NCI-H2081 (cell line): ENCODE measurements at regions not wholly inside any gene's neighbourhood (a gene's known extent, or its start where the extent isn't known, plus 50 kb on each side); places are given as distances from the start of the nearest gene placed in this dataset.

ENCODE experiments used
- DNase-seq, 2 experiments: peaks; one replicate each; lab custom pipeline; 2025; lab: John Stamatoyannopoulos, UW

GRCh38 chr17:71970312-71970711 is 150.5 kb upstream of the SOX9 start:
- DNase-seq = no peak

DNA sequence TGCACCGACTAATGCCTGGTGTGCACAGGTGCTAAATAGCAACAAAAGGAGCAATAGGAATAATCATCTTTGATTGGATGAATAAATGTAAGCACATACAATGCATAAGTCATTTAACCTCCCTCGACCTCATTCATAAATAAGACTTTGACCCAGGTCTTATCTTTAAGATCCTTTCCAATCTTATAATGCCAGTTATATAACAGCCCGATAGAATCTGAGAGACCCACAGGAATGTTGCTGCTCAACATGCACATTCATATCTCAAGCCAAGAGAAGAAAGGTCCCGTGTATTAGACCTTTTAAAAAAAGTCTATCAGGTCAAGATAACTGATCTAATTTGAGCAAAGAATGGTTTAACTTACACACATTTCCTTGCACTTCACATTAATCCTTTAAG is 146.8 kb upstream of the SOX9 start:
- DNase-seq = no peak

DNA sequence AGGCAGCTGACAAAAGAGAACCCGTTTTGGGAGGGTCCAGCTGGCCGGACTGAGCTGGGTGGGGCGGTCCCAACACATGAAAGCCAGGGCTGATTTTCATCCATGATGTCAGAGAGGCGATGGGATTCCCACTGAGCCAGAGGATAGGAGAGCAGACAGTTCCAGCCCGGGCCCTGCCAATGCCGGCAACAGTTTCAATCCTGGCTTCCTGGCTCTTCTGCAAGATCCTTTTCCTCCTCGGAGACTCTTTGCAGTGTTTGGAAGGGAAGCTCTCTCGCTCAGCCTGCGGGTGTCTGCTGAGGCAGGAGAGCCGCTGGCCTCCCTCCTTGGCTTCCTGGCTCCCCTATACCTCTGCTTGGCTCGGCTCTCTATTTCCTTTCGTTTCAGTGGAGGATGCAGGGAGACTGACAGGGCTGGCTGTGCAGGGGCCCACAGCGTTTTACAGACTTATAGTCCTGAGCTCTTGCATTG is 145.5 kb upstream of the SOX9 start:
- DNase-seq = no peak

DNA sequence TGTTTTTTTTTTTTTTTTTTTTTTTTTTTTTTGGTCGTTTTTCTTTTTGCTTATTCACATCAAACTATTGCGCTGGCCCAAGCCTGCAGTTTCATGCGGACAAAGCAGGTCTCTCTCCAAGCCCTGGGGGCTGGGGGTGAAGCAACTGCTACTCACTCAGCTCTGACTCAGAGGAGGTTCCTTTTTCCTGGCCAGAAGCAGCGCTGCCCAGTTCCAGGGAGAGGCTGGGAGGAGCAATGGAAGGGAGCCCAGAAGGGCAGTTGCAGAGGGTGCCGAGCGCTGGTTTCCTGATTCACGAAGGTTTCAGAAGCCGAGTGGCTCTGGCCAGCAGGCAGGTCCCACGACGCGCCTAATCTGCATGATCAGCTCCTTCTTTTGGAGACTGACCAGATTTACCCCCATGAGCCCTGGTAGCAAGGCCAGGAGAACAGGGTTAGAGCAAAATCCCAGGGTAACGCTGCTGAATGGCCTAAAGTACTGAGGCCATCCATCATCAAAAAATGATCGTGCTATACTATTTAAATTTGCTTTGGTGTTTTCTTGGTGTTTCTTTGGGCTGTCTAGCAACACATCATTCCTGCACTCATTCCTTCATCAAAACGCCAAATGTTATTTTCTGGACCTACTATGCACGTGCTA is 144.7 kb upstream of the SOX9 start:
- no peak for DNase-seq

- no peak for DNase-seq
Measured at GRCh38 chr17:71978435-71978834, 142.4 kb upstream of the SOX9 start.

- no peak for DNase-seq
Measured at GRCh38 chr17:71980171-71980570, 140.6 kb upstream of the SOX9 start.

- no peak for DNase-seq
Measured at GRCh38 chr17:71983828-71984227, 137.0 kb upstream of the SOX9 start.

DNA sequence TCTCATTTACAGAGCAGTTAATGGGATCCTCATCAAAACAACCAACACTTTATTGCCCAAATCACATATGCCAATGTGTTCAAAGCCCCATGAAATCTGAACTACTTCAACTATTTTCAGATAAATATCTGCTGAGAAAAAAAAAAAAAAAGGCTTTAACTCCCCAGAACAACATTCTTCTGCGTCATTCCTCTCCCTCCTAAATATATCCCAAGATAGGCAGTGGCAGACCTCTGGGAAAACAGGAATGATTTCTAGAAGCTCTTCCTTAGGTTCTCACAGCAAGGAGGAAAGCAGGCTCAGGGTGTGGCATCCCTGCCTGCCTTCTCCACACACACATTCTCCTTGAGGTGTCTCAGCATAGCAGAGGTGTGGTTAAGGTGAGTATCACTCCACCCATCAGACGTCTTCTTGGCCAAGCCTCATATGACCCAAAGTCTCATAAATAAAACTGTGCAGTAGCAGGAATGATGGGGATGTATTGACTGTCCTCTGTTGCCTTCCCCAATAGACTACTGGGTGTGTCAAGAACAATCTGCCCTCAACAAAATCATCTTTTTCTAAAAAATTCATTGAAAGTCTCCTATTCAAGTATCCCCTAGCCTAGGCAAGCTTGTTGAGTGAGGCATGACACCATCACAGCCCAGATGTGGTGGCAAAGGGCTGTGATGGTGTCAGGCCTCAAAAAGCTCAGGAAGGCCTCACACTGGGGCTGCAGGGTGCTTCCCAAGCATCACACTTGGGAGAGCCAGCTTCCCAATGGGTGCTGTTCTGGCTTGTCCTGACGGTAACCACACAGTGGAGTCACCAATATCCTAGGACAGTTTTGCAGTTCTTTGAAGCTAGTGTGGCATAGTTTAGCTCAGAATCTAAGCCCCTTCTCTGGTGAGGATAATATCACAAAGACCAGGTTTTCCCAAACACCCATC is 135.4 kb upstream of the SOX9 start:
- DNase-seq = no peak

GRCh38 chr17:71986886-71987285 is 133.9 kb upstream of the SOX9 start:
- DNase-seq = no peak

GRCh38 chr17:71987634-71988033 is 133.2 kb upstream of the SOX9 start:
- DNase-seq = no peak

GRCh38 chr17:71989117-71989516 is 131.7 kb upstream of the SOX9 start:
- no peak for DNase-seq

- no peak for DNase-seq
Measured at GRCh38 chr17:71993363-71993762, 127.5 kb upstream of the SOX9 start.

- no peak for DNase-seq
Measured at GRCh38 chr17:71995590-71995989, 125.2 kb upstream of the SOX9 start.

GRCh38 chr17:72004011-72004427 is 116.8 kb upstream of the SOX9 start:
- DNase-seq = no peak

DNA sequence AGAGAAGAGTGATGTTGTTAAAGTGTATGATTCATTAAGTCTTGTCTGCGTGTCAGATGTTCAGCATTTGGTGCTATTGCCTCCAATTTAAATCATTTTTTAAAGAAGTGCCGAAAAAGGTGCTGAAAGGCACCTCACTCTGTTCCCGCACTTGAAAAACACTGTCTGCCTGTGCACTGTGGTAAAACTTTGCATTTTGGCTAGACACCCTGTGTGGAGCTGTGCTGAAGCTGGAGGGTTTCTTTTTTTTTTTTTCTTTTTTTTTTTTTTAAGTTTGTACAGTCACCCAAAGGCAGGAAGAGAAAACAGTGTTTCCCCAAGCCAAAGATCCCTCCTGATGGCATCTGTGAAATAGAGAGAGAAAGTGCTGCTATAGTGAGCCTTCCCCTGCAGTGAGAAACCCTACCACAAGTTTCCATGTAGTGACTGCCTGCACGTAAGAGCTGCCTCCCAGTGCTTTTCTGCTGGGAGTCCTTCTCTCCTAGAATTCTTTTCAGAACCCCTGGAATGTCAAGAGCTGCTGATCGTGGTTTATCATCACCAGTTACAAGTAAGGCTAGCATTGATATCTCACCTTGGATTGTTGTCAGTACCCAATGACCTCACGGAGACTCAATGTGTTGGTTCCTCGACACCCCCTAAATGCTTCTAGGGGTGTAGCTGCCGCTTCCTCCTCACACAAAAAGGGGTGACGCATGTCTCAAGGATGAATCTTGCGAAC is 116.0 kb upstream of the SOX9 start:
- no peak for DNase-seq

DNA sequence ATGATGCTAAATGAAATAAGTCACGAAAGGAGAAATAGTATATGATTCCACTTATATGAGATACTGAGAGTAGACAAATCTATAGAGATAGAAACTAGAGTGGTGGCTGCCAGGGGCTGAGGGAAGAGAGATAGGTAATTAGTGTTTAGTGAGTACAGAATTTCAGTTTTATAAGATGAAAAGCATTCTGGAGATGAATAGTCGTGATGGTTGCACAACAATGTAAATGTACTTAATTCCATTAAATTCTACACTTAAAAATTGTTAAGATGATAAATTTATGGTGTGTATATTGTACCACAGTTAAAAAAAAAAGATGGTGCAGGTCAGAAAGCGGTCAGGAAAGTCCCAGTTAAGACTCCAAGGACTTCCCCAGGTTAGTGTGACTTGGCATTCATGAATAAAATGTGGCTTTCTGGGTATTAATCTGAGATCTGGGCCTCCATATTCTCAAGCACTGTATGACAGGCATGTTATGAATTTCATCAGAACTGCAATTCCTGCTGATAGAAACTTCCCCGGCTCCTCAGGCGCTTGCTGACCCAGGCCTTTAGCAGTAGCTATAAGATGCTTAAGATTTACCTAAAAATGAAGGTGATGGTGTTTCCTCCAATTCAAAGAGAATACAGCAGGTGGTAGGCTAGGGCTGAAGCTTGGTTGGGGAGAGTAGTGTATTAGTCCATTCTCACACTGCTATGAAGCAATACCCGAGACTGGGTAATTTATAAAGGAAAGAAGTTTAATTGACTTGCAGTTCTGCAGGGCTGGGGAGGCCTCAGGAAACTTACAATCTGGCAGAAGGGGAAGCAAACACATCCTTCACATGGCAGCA is 115.3 kb upstream of the SOX9 start:
- no peak for DNase-seq

DNA sequence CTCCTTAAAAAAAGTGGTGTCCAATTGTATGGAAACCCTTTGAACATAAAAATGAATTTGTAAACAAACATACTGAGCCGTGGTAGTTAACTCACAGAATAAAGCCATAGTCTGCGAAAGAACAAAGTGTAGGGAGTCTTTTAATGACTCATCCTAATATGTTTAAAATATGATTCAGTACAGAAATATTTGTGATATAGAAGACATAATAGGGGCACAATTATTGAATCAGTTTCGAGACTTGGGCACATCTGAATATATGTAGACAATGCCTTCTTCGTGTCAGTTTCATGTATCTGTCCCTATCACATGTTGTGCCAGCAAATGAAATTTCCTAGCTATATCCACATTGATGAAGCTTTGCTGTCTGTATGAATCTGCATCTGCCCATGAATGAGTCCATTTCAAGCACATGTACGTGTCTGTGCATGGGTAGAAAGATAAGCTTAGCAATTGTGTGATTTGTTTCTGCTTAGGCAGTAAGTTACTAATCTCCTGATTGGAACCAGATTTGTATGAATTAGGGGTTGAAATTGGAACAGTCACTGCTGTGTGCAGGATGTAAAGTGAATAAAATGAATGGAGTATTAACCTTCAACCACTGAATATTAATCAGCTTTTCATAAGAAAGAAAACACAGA is 112.5 kb upstream of the SOX9 start:
- DNase-seq = no peak

DNA sequence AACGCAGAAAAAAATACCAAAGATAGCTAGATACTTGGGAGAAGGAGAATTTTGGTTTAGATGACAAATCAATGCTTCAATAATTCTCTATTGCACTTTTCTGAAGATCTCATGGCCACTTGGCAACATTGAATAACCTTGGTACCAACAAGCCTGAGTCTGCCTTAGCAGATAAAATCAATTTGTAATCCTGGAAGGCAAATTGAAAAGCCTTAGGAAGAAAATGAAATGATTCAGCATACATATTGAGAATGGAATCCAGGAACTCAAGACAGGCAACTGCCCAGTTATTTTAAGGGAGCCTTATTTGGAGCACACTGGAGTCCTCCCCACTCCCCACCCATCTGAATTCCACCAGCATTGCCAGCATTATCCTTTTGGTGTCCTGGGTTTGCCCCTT is 109.3 kb upstream of the SOX9 start:
- no peak for DNase-seq

GRCh38 chr17:72021417-72022041 is 99.3 kb upstream of the SOX9 start:
- no peak for DNase-seq

DNA sequence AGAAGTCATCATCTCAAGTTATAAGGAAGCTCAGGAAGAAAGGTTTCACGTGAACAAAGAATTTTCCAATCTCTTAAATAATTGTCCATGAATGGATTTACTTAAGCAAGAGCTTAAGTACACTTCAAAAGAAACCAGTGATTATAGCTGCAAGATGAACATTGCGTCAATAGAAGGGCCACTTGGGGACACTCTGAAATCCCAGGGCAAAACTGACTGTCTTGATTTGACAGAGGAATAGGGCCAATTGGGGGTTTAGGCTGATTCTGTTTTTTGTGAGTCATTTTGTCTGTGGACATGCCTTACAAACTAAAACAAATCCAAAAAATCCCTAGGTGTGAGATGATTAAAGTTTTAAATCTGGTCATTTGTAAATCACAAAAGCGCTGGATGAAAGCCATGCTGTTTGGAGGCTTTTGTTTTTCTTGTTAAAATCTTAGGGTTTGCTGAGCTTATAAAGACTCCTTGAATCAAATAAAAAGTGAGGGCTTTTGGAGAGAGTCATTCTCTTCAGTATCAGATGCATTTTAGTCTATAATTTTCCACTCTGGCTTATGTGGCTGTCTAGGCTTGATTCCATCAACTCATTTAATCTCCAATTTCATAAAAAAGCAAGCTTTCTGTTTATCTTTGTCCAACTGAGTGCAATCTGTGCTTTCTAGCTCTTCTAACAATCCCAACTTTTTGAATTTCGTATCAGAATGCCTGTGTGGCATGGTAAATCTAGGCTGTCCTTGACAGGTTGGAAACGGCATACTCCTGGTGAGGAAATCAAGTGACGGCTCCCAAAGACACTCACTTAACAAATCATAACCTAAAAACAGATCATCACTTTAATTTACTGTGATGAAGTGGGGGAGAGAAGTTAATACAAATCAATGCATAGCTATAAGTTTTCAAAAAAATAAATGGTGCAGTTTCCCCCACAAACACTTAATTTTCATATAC is 98.2 kb upstream of the SOX9 start:
- DNase-seq = no peak
